ENCODE measurements at regions not wholly inside any gene's neighbourhood (a gene's known extent, or its start where the extent isn't known, plus 50 kb on each side); places are given as distances from the start of the nearest gene placed in this dataset.

GRCh38 chr18:78571831-78572347 lies 407.7 kb upstream of the SALL3 start:
- TF ChIP-seq CTCF (IDR thresholded peaks at IDR 0.05; ENCODE audit: insufficient read depth, low read depth, low read length): no peak
- H3K27me3 ChIP-seq (ENCODE audit: control insufficient read depth, insufficient read depth, low read length): no peaks in the 10 kb centered on the region
- H3K4me3 ChIP-seq (ENCODE audit: low read depth, low read length): no peak overlapping the region
- ChIA-PET POLR2A (no interaction called here), CTCF (no interaction called here)
- no peaks in the 10 kb centered on the region for H3K36me3 ChIP-seq (ENCODE audit: control insufficient read depth, insufficient read depth, low read length)
- DNase-seq (ENCODE audit: low read depth): no peak

GRCh38 chr18:78573773-78574172 lies 405.8 kb upstream of the SALL3 start:
- ChIA-PET CTCF (no interaction called here), POLR2A (no interaction called here)
- H3K27me3 ChIP-seq (ENCODE audit: control insufficient read depth, insufficient read depth, low read length): no peaks in the 10 kb centered on the region
- H3K36me3 ChIP-seq (ENCODE audit: control insufficient read depth, insufficient read depth, low read length): no peaks in the 10 kb centered on the region
- no peak for DNase-seq (ENCODE audit: low read depth)
- H3K4me3 ChIP-seq (ENCODE audit: low read depth, low read length): no peak overlapping the region
- no peak for TF ChIP-seq CTCF (IDR thresholded peaks at IDR 0.05; ENCODE audit: insufficient read depth, low read depth, low read length)

- H3K36me3 ChIP-seq (ENCODE audit: control insufficient read depth, insufficient read depth, low read length): no peaks in the 10 kb centered on the region
- H3K27me3 ChIP-seq (ENCODE audit: control insufficient read depth, insufficient read depth, low read length): no peaks in the 10 kb centered on the region
- POLR2A ChIA-PET: no interaction called here
- TF ChIP-seq CTCF (IDR thresholded peaks at IDR 0.05; ENCODE audit: insufficient read depth, low read depth, low read length): no peak
- DNase-seq (ENCODE audit: low read depth): no peak
- CTCF ChIA-PET: no interaction called here
- H3K4me3 ChIP-seq (ENCODE audit: low read depth, low read length): no peak overlapping the region
These were observed 402.7 kb upstream of the SALL3 start for GRCh38 chr18:78576967-78577366.

DNA sequence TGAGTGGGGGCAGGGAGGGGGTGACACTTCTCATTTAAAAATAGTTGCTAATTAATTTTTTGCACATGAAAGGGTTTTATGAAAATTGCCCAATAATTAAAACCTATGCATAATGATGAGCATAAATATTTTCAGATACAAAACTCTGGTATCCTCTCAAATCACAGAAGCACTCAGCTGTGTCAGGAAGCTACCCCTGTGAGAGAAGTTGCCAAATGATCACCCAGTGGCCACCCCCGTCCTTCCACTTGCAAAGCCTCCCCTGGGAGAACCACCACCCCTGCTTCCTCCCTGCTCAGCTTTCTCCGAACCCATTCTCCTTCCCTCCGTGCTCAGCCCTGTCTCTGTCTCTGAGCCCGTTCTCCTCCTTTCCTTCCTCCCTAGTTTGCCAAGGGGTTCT lies 400.2 kb upstream of the SALL3 start:
- TF ChIP-seq CTCF (IDR thresholded peaks at IDR 0.05; ENCODE audit: insufficient read depth, low read depth, low read length): no peak

DNA sequence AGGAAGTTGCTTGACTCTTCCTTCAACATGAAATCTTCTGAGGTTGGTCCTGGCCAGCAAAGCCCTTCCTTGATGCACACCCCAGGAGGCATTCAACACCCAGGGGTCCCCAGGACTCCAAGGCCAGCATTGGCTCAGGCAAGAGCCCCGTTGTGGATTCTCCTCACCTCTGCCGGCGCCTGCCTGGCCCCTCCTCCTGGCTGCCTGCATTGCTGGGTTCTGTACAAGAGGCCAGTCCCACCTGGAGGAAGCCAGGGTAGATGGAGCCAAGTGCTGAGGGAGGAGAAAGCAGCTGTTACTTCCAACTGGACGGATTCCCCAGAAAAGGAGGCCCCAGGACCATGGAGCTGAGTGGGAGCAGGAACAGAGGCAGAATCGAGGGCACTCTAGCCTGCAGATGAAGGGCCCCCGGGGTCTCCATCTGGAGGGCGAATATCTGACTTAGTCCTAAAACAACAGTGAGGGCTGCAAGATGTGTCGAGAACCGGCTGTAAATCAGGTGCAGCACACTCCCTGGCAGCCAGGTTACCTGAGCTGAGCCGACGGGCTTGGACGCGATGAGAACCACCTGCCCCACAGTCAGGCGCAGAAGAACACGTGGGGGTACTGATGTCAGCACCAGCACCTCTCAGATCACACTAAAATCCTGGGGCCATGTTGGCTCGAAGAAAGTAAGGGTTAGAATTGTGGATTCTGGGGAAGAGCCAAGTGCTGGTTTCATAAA lies 399.6 kb upstream of the SALL3 start:
- Histone ChIP-seq H3K4me3 (ENCODE audit: low read depth, low read length) (no peak overlapping the region), H3K36me3 (ENCODE audit: control insufficient read depth, insufficient read depth, low read length) (no peaks in the 10 kb centered on the region), H3K27me3 (ENCODE audit: control insufficient read depth, insufficient read depth, low read length) (no peaks in the 10 kb centered on the region)
- ChIA-PET CTCF (no interaction called here), POLR2A (no interaction called here)
- DNase-seq (ENCODE audit: low read depth): no peak
- no peak for TF ChIP-seq CTCF (IDR thresholded peaks at IDR 0.05; ENCODE audit: insufficient read depth, low read depth, low read length)

More for the DNA sequence above, 400.2 kb upstream of the SALL3 start:
- POLR2A ChIA-PET: no interaction called here
- H3K27me3 ChIP-seq (ENCODE audit: control insufficient read depth, insufficient read depth, low read length): no peaks in the 10 kb centered on the region
- H3K4me3 ChIP-seq (ENCODE audit: low read depth, low read length): no peak overlapping the region
- no peaks in the 10 kb centered on the region for H3K36me3 ChIP-seq (ENCODE audit: control insufficient read depth, insufficient read depth, low read length)
- no peak for DNase-seq (ENCODE audit: low read depth)
- CTCF ChIA-PET: no interaction called here
